ENCODE measurements at regions not wholly inside any gene's neighbourhood (a gene's known extent, or its start where the extent isn't known, plus 50 kb on each side); places are given as distances from the start of the nearest gene placed in this dataset.

DNA sequence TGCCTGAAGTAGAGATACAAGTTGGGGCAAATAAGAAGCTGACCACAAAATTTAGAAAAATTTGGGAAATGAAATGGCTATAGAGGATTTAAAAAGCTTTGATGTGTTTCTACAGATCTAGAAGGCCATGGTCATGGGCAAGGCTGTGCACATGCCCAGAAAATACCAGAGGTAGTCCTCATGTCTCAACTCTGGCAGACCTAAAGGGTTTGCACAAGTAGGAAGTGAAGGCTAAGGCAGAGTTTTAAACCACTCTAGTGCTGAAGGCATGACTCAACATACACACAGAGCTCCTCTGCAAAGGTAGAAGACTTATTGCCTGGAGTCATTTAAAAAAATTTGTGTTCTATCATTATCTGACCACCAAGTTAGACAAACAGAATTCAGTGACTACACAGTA is 364.6 kb downstream of the CCSER2 start (continued):
- TF ChIP-seq, protein P1, sequence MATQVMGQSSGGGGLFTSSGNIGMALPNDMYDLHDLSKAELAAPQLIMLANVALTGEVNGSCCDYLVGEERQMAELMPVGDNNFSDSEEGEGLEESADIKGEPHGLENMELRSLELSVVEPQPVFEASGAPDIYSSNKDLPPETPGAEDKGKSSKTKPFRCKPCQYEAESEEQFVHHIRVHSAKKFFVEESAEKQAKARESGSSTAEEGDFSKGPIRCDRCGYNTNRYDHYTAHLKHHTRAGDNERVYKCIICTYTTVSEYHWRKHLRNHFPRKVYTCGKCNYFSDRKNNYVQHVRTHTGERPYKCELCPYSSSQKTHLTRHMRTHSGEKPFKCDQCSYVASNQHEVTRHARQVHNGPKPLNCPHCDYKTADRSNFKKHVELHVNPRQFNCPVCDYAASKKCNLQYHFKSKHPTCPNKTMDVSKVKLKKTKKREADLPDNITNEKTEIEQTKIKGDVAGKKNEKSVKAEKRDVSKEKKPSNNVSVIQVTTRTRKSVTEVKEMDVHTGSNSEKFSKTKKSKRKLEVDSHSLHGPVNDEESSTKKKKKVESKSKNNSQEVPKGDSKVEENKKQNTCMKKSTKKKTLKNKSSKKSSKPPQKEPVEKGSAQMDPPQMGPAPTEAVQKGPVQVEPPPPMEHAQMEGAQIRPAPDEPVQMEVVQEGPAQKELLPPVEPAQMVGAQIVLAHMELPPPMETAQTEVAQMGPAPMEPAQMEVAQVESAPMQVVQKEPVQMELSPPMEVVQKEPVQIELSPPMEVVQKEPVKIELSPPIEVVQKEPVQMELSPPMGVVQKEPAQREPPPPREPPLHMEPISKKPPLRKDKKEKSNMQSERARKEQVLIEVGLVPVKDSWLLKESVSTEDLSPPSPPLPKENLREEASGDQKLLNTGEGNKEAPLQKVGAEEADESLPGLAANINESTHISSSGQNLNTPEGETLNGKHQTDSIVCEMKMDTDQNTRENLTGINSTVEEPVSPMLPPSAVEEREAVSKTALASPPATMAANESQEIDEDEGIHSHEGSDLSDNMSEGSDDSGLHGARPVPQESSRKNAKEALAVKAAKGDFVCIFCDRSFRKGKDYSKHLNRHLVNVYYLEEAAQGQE (IDR thresholded peaks at IDR 0.05; ENCODE audit: unreplicated experiment): no peak
- TF ChIP-seq ZNF331 (CRISPR knock-in tag; IDR thresholded peaks at IDR 0.05; ENCODE audit: low read depth): no peak
- TF ChIP-seq, protein P2, sequence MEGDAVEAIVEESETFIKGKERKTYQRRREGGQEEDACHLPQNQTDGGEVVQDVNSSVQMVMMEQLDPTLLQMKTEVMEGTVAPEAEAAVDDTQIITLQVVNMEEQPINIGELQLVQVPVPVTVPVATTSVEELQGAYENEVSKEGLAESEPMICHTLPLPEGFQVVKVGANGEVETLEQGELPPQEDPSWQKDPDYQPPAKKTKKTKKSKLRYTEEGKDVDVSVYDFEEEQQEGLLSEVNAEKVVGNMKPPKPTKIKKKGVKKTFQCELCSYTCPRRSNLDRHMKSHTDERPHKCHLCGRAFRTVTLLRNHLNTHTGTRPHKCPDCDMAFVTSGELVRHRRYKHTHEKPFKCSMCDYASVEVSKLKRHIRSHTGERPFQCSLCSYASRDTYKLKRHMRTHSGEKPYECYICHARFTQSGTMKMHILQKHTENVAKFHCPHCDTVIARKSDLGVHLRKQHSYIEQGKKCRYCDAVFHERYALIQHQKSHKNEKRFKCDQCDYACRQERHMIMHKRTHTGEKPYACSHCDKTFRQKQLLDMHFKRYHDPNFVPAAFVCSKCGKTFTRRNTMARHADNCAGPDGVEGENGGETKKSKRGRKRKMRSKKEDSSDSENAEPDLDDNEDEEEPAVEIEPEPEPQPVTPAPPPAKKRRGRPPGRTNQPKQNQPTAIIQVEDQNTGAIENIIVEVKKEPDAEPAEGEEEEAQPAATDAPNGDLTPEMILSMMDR (conservative IDR thresholded peaks at IDR 0.05; ENCODE audit: low read depth in 2 of 2): no peak
- no peak for TF ChIP-seq NANOG (IDR thresholded peaks at IDR 0.05; ENCODE audit: borderline replicate concordance)

DNA sequence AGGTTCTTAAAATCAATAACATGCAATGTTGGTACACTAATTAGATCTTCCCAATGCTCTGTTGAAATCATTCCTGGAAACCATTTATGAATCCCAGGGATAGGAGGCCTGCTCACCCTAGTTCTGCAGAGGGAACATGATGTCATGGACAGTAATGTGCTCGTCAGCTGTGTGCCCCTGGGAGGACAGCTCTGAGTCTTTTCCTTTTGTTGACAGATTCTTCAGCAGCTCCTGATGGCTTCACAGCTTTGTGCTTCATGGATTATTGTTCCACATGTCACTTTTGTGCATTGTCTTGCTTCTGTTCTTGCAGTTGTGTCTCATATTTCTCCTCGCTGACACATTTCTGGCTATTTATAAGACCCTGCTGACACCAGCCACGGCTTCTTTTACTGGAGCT is 367.5 kb downstream of the CCSER2 start:
- no peak overlapping the region for H3K27ac ChIP-seq (ENCODE audit: low read depth)
- DNase-seq (ENCODE audit: low spot score) (no peak), ATAC-seq (no peak)
- no peak overlapping the region for H2AFZ ChIP-seq
- no peaks in the 10 kb centered on the region for H3K79me2 ChIP-seq (replicated peaks; ENCODE audit: insufficient read depth)
- H3K27me3 Mint-ChIP-seq (ENCODE audit: insufficient read depth, low read depth, poor library complexity): peaks cover 5% of the 10 kb centered on the region
- no peaks in the 10 kb centered on the region for H4K20me1 ChIP-seq (replicated peaks; ENCODE audit: insufficient read depth)
- no peak overlapping the region for H3K4me3 Mint-ChIP-seq
- peaks cover 4% of the 10 kb centered on the region; the same call in 1 of the 2 replicates for H3K9me2 ChIP-seq (ENCODE audit: insufficient read depth)
- H3K4me2 ChIP-seq: no peak overlapping the region
- no peaks in the 10 kb centered on the region for H3K4me1 ChIP-seq (ENCODE audit: insufficient read depth)
- no peaks in the 10 kb centered on the region; the same call in 2 of the 3 replicates for H3K9me3 Mint-ChIP-seq
- no peaks in the 10 kb centered on the region for H3K27me3 ChIP-seq (ENCODE audit: insufficient read depth)
- H3F3A ChIP-seq (replicated peaks; ENCODE audit: low read depth): no peaks in the 10 kb centered on the region
- H3K4me3 ChIP-seq: no peak overlapping the region
- H3K36me3 ChIP-seq (ENCODE audit: insufficient read depth): no peaks in the 10 kb centered on the region
- no peak overlapping the region for H3K27ac Mint-ChIP-seq
- no peaks in the 10 kb centered on the region for H3K36me3 Mint-ChIP-seq (ENCODE audit: low read depth)
- H3K4me1 Mint-ChIP-seq: no peaks in the 10 kb centered on the region; the same call in 2 of the 3 replicates
- no peak for TF ChIP-seq JUNB (IDR thresholded peaks at IDR 0.05; ENCODE audit: unreplicated experiment)
- TF ChIP-seq POLR2AphosphoS5 (IDR thresholded peaks at IDR 0.05; ENCODE audit: low read depth): no peak
- no peak for TF ChIP-seq NANOG (IDR thresholded peaks at IDR 0.05; ENCODE audit: borderline replicate concordance)
- TF ChIP-seq, protein P1 (IDR thresholded peaks at IDR 0.05; ENCODE audit: unreplicated experiment): no peak
- TF ChIP-seq CREB1 (CRISPR knock-in tag; IDR thresholded peaks at IDR 0.05; ENCODE audit: low read depth): no peak
- TF ChIP-seq, protein P2 (conservative IDR thresholded peaks at IDR 0.05; ENCODE audit: low read depth in 2 of 2): no peak
- TF ChIP-seq ZNF331 (CRISPR knock-in tag; IDR thresholded peaks at IDR 0.05; ENCODE audit: low read depth): no peak
- TF ChIP-seq STAT1 (IDR thresholded peaks at IDR 0.05; ENCODE audit: unreplicated experiment): no peak

Measured in GM23338 (cell line).